Esophagus squamous epithelium (tissue), 5 donors: ENCODE measurements at regions not wholly inside any gene's neighbourhood (a gene's known extent, or its start where the extent isn't known, plus 50 kb on each side); places are given as distances from the start of the nearest gene placed in this dataset.

ENCODE experiments used
- DNase-seq: peaks from one replicate; lab custom pipeline; 2025; lab: John Stamatoyannopoulos, UW
- H3K27ac ChIP-seq, 4 donors: fragments of 200-600 bp; sonication (generic); one replicate each; pipeline ENCODE4 v1.5.1; 2016 to 2019; ENCODE audit warnings: mild to moderate bottlenecking in 1 of 4
- H3K27me3 ChIP-seq, 4 donors: fragments of 200-600 bp; sonication (generic); 1 replicate in 3 of 4; 2 replicates in 1 of 4; pipeline versions ENCODE4 v1.5.1 to v1.6.0; 2017 to 2021; ENCODE audit warnings: antibody characterized with exemption in 1 of 4
- H3K36me3 ChIP-seq, 3 donors: fragments of 200-600 bp; sonication (generic); one replicate each; pipeline ENCODE4 v1.5.1; 2016 to 2019
- H3K4me1 ChIP-seq, 3 donors: fragments of 200-600 bp; sonication (generic); one replicate each; pipeline ENCODE4 v1.5.1; 2017 to 2019
- H3K4me3 ChIP-seq, 4 donors: fragments of 200-600 bp; sonication (generic); 1 replicate in 3 of 4; 2 replicates in 1 of 4; pipeline ENCODE4 v1.5.1; 2016 to 2019; ENCODE audit warnings: mild to moderate bottlenecking in 2 of 4, moderate library complexity in 1 of 4
- H3K9me3 ChIP-seq, 3 donors: fragments of 200-600 bp; sonication (generic); one replicate each; pipeline ENCODE4 v1.5.1; 2016 to 2019
- POLR2A ChIP-seq, 4 donors: fragments of 450-650 bp; IDR thresholded peaks; one replicate each; pipeline ENCODE4 v1.6.1; 2017; ENCODE audit warnings: antibody characterized with exemption in 4 of 4, mild to moderate bottlenecking in 4 of 4, moderate library complexity in 3 of 4
- WGBS, 2 donors: methylation state at CpG; one replicate each; pipeline ENCODE4 v1.1.5; 2018; 5-methylcytosine and 5-hydroxymethylcytosine counted together
- intact Hi-C: fragments of 100-400 bp; cut with DNase I; formaldehyde crosslinking; loops from one replicate; pipeline ENCODE4 v1.15.0; 2022
- TF ChIP-seq, protein P1 (sequence below), 6 experiments: fragments of 450-650 bp in 4 of 6; fragments of 200-600 bp in 2 of 6; sonication (generic) in 2 of 6; IDR thresholded peaks; one replicate each; pipeline ENCODE4 v1.5.1; 2016 to 2019; ENCODE audit warnings: antibody characterized with exemption in 6 of 6, mild to moderate bottlenecking in 4 of 6, moderate library complexity in 4 of 6
- donor health status: DM: yes; HTN: yes; CAD: no.

GRCh38 chr6:66897576-66897975 lies 1190.5 kb upstream of the EYS start:
- no peaks in the 10 kb centered on the region for H3K36me3 ChIP-seq
- H3K4me1 ChIP-seq = no peaks in the 10 kb centered on the region
- no peak for DNase-seq
- H3K27me3 ChIP-seq = no peaks in the 10 kb centered on the region
- no peak overlapping the region for H3K27ac ChIP-seq
- intact Hi-C loops = no loop called here
- TF ChIP-seq, protein P1, sequence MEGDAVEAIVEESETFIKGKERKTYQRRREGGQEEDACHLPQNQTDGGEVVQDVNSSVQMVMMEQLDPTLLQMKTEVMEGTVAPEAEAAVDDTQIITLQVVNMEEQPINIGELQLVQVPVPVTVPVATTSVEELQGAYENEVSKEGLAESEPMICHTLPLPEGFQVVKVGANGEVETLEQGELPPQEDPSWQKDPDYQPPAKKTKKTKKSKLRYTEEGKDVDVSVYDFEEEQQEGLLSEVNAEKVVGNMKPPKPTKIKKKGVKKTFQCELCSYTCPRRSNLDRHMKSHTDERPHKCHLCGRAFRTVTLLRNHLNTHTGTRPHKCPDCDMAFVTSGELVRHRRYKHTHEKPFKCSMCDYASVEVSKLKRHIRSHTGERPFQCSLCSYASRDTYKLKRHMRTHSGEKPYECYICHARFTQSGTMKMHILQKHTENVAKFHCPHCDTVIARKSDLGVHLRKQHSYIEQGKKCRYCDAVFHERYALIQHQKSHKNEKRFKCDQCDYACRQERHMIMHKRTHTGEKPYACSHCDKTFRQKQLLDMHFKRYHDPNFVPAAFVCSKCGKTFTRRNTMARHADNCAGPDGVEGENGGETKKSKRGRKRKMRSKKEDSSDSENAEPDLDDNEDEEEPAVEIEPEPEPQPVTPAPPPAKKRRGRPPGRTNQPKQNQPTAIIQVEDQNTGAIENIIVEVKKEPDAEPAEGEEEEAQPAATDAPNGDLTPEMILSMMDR (IDR thresholded peaks at IDR 0.05) = no peak
- TF ChIP-seq POLR2A (IDR thresholded peaks at IDR 0.05) = no peak
- 53 to 71% methylated on average over 2 of the region's 2 CpGs for WGBS, 2 donors
- H3K4me3 ChIP-seq = no peak overlapping the region
- peaks cover 0 to 17% (median 3%) of the 10 kb centered on the region in 3 donors for H3K9me3 ChIP-seq

GRCh38 chr6:66896415-66896814 lies 1189.4 kb upstream of the EYS start:
- TF ChIP-seq, protein P1 (IDR thresholded peaks at IDR 0.05) = no peak
- TF ChIP-seq POLR2A (IDR thresholded peaks at IDR 0.05) = no peak
- H3K4me3 ChIP-seq = no peak overlapping the region
- DNase-seq = no peak
- H3K36me3 ChIP-seq = no peaks in the 10 kb centered on the region
- intact Hi-C loops = no loop called here
- 46 to 76% methylated on average over 4 to 5 of the region's 5 CpGs for WGBS, 2 donors
- H3K9me3 ChIP-seq = peaks cover 0 to 17% (median 3%) of the 10 kb centered on the region in 3 donors
- H3K4me1 ChIP-seq = no peaks in the 10 kb centered on the region
- no peaks in the 10 kb centered on the region for H3K27me3 ChIP-seq
- H3K27ac ChIP-seq = no peak overlapping the region

DNA sequence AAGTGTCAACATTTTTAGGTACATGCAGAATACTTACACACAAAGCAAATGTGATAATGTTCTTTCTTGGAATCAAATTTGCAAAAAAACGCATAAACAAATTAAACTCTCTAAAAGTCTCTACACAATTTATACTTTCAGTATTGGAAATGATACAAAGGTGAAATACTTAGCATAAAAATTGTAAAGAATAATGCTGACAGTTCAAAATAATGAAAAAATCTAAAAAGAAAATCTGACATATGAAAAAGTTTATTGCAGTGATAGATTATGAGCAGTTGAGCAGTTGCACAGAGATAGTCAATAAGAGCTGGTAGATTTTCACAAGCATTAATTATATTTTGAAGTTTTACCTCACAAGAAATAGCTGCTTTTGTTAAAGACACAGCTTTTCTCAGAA lies 1176.4 kb upstream of the EYS start:
- intact Hi-C loops = no loop called here
- Histone ChIP-seq H3K4me3 (no peak overlapping the region), H3K27ac (no peak overlapping the region), H3K9me3 (peaks cover 0 to 30% (median 0%) of the 10 kb centered on the region in 3 donors), H3K36me3 (no peaks in the 10 kb centered on the region), H3K27me3 (no peaks in the 10 kb centered on the region), H3K4me1 (no peaks in the 10 kb centered on the region)
- TF ChIP-seq POLR2A (IDR thresholded peaks at IDR 0.05) = no peak
- TF ChIP-seq, protein P1 (IDR thresholded peaks at IDR 0.05) = no peak
- 72 to 76% methylated on average over 1 of the region's 1 CpG for WGBS, 2 donors
- no peak for DNase-seq

GRCh38 chr6:66866801-66867200 lies 1159.8 kb upstream of the EYS start:
- H3K4me1 ChIP-seq = no peaks in the 10 kb centered on the region
- no peak overlapping the region for H3K4me3 ChIP-seq
- intact Hi-C loops = no loop called here
- TF ChIP-seq POLR2A (IDR thresholded peaks at IDR 0.05) = no peak
- TF ChIP-seq, protein P1 (IDR thresholded peaks at IDR 0.05) = no peak
- H3K27me3 ChIP-seq = no peaks in the 10 kb centered on the region
- no peaks in the 10 kb centered on the region for H3K36me3 ChIP-seq
- H3K9me3 ChIP-seq = no peaks in the 10 kb centered on the region
- DNase-seq = no peak
- no peak overlapping the region for H3K27ac ChIP-seq
- 91 to 95% methylated on average over 1 of the region's 1 CpG for WGBS, 2 donors

- Histone ChIP-seq H3K9me3 (no peaks in the 10 kb centered on the region), H3K36me3 (no peaks in the 10 kb centered on the region), H3K4me1 (no peaks in the 10 kb centered on the region), H3K4me3 (no peak overlapping the region), H3K27me3 (no peaks in the 10 kb centered on the region), H3K27ac (no peak overlapping the region)
- DNase-seq = no peak
- TF ChIP-seq, protein P1 (IDR thresholded peaks at IDR 0.05) = no peak
- TF ChIP-seq POLR2A (IDR thresholded peaks at IDR 0.05) = no peak
- intact Hi-C loops = no loop called here
These were observed 1158.7 kb upstream of the EYS start for GRCh38 chr6:66865771-66866170.
